Activated T-cell treated with anti-CD3 and anti-CD28 coated beads, Interleukin-2, amount 50 U/mL, for 24 hours (primary cell): ENCODE measurements at regions not wholly inside any gene's neighbourhood (a gene's known extent, or its start where the extent isn't known, plus 50 kb on each side); places are given as distances from the start of the nearest gene placed in this dataset.

ENCODE experiments used
- DNase-seq: peaks from one replicate; pipeline ENCODE4 v3.0.0-alpha.2; 2020
- H3K27ac Mint-ChIP-seq: 2 replicates; pipeline ENCODE4 v1.8.0; 2020; ENCODE audit warnings: mild to moderate bottlenecking, mixed read lengths
- H3K27me3 Mint-ChIP-seq: 2 replicates; pipeline ENCODE4 v1.8.0; 2020; ENCODE audit warnings: mixed read lengths
- H3K36me3 Mint-ChIP-seq: 2 replicates; pipeline ENCODE4 v1.8.0; 2020; ENCODE audit warnings: low read depth, mixed read lengths
- H3K4me1 Mint-ChIP-seq: 2 replicates; pipeline ENCODE4 v1.8.0; 2020; ENCODE audit warnings: low read depth, mixed read lengths
- H3K4me3 Mint-ChIP-seq: 2 replicates; pipeline ENCODE4 v1.8.0; 2020; ENCODE audit warnings: mild to moderate bottlenecking, moderate library complexity, mixed read lengths
- H3K9me3 Mint-ChIP-seq: 2 replicates; pipeline ENCODE4 v1.8.0; 2020; ENCODE audit warnings: mixed read lengths

GRCh38 chr10:78980815-78981214 is 88.0 kb upstream of the ZMIZ1 start:
- Mint-ChIP-seq H3K27ac (no peak overlapping the region), H3K36me3 (no peaks in the 10 kb centered on the region), H3K4me1 (peaks cover 18% of the 10 kb centered on the region), H3K27me3 (no peaks in the 10 kb centered on the region), H3K4me3 (no peak overlapping the region), H3K9me3 (no peaks in the 10 kb centered on the region)
- no peak for DNase-seq

GRCh38 chr10:78981257-78981969 is 87.4 kb upstream of the ZMIZ1 start:
- Mint-ChIP-seq H3K27me3 (no peaks in the 10 kb centered on the region), H3K4me3 (no peak overlapping the region), H3K36me3 (no peaks in the 10 kb centered on the region), H3K9me3 (no peaks in the 10 kb centered on the region), H3K4me1 (peaks cover 15% of the 10 kb centered on the region), H3K27ac (no peak overlapping the region)
- DNase-seq = no peak

GRCh38 chr10:78981970-78982281 is 86.8 kb upstream of the ZMIZ1 start:
- Mint-ChIP-seq H3K9me3 (no peaks in the 10 kb centered on the region), H3K27ac (no peak overlapping the region), H3K4me3 (no peak overlapping the region), H3K36me3 (no peaks in the 10 kb centered on the region), H3K27me3 (no peaks in the 10 kb centered on the region), H3K4me1 (peaks cover 15% of the 10 kb centered on the region)
- no peak for DNase-seq

- Mint-ChIP-seq H3K4me3 (no peak overlapping the region), H3K27ac (no peak overlapping the region), H3K9me3 (no peaks in the 10 kb centered on the region), H3K4me1 (peaks cover 13% of the 10 kb centered on the region), H3K36me3 (no peaks in the 10 kb centered on the region), H3K27me3 (no peaks in the 10 kb centered on the region)
- DNase-seq = no peak
Measured at GRCh38 chr10:78982726-78983125, 86.0 kb upstream of the ZMIZ1 start.

GRCh38 chr10:78983608-78984007 is 85.2 kb upstream of the ZMIZ1 start:
- no peaks in the 10 kb centered on the region for H3K27me3 Mint-ChIP-seq
- no peak overlapping the region for H3K27ac Mint-ChIP-seq
- no peak for DNase-seq
- H3K4me3 Mint-ChIP-seq = no peak overlapping the region
- no peaks in the 10 kb centered on the region for H3K9me3 Mint-ChIP-seq
- no peaks in the 10 kb centered on the region for H3K36me3 Mint-ChIP-seq
- H3K4me1 Mint-ChIP-seq = peaks cover 7% of the 10 kb centered on the region

DNA sequence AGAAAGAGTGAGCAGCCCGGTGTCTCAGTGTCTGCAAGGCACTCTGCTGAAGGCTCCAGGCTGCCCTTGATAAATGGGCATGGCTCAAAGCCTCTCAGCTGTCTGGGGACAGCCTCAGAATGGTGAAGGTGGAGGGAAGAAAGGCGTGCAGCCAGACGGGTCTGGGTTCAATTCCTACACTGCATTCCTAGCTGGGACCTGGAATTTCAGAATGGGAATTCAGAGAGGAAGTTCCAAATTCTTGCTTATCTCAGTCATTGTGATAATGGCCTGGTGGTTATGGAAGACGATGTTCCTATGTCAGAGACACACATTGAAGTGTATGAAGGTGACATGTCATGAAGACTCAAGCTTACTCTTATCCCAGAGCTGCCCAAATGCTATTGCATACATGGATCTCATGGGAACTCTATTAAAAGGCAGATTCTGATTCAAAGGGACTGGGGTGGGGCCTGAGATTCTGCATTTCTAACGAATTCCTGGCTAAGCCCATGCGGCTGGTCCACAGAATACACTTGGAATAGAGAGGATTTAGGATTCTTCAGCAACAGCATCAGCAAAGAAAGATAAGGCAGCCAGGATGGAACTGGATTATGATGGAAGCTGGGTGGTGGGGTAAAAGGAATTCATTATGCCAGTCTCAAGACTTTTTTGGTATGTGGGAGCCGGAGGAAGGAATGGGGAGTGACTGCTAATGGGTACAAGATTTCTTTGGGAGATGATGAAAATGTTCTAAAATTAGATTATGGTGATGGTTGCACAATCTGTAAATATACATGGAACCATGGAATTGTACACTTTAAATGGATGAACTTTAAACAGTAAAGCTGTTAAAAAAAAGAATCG is 82.6 kb upstream of the ZMIZ1 start:
- H3K27ac Mint-ChIP-seq = no peak overlapping the region
- no peak for DNase-seq
- no peak overlapping the region for H3K4me3 Mint-ChIP-seq
- no peaks in the 10 kb centered on the region for H3K27me3 Mint-ChIP-seq
- peaks cover 16% of the 10 kb centered on the region for H3K4me1 Mint-ChIP-seq
- no peaks in the 10 kb centered on the region for H3K9me3 Mint-ChIP-seq
- no peaks in the 10 kb centered on the region for H3K36me3 Mint-ChIP-seq

DNA sequence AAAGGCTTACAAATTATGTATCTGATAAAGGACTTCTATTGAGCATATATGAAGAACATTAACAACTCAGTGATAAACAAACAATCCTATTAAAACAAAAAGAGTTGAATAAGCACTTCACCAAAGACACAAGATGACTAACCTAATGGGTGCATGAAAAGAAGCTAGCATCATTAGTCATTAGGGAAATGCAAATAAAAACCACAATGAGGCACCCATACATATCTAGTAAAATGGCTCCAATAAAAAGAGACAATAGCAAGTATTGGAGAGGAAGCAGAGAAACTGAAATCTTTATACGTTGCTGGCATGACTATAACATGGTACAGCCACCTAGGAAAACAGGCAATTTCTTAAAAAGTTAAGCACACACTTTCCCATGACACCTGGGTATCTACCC is 77.6 kb upstream of the ZMIZ1 start:
- no peak overlapping the region for H3K27ac Mint-ChIP-seq
- DNase-seq = no peak
- H3K4me1 Mint-ChIP-seq = peaks cover 26% of the 10 kb centered on the region
- no peaks in the 10 kb centered on the region for H3K36me3 Mint-ChIP-seq
- H3K9me3 Mint-ChIP-seq = no peaks in the 10 kb centered on the region
- no peak overlapping the region for H3K4me3 Mint-ChIP-seq
- no peaks in the 10 kb centered on the region for H3K27me3 Mint-ChIP-seq

DNA sequence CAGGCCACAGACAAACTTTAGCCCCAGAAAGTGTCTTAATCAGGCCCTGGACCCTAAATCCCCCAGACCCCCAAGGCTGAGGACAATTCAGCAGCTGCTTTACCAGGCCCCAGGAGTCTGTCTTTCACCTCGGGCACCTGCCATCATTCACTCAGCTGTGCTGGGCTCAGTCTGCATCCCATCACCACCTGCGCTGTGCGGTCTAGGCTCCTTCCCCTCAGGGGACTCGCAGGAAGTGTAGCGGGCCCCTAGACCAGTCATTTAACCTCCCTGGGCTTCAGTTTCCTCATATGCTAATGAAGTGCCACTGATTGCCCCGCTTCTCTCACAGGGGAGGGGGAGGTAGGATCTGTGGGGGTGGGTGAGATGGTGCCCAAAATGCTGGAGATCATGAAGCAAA is 76.4 kb upstream of the ZMIZ1 start:
- no peak for DNase-seq
- Mint-ChIP-seq H3K4me3 (no peak overlapping the region), H3K9me3 (no peaks in the 10 kb centered on the region), H3K4me1 (peaks cover 26% of the 10 kb centered on the region), H3K36me3 (no peaks in the 10 kb centered on the region), H3K27ac (no peak overlapping the region), H3K27me3 (no peaks in the 10 kb centered on the region)

DNA sequence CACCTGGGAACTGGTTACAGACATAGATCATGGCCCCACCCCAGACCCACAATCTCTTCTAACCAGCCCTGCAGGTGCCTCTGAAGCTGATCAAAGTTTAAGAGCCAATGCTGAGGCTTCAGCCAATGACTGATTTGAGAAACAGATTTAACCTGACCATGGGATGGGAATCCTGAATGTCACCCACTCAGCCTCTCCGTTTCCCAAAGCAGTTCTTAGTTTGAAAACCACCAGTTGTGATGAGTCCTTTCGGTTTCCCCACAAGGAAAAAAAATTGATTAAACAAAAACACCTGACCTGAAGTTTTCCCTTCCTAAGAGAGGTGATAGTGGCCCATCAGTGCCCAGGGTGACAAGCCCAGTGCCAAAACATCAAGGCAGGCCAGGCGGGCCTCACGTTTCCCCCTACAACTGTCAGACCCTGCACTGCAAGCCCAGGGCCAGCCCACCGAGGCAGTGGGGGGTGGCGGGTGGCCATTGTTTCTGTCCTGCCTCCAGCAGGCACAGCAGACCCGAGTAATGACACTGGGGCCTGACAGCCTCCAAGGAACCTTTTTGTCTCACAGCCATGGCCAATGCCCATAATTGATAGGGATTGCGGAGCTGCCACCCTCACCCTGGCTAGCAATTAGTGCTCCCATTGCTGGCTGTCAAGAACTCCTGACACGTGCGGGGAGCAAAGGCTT is 75.4 kb upstream of the ZMIZ1 start:
- H3K27ac Mint-ChIP-seq = no peak overlapping the region
- no peaks in the 10 kb centered on the region for H3K36me3 Mint-ChIP-seq
- peaks cover 26% of the 10 kb centered on the region for H3K4me1 Mint-ChIP-seq
- H3K27me3 Mint-ChIP-seq = no peaks in the 10 kb centered on the region
- H3K9me3 Mint-ChIP-seq = no peaks in the 10 kb centered on the region
- no peak for DNase-seq
- H3K4me3 Mint-ChIP-seq = no peak overlapping the region

DNA sequence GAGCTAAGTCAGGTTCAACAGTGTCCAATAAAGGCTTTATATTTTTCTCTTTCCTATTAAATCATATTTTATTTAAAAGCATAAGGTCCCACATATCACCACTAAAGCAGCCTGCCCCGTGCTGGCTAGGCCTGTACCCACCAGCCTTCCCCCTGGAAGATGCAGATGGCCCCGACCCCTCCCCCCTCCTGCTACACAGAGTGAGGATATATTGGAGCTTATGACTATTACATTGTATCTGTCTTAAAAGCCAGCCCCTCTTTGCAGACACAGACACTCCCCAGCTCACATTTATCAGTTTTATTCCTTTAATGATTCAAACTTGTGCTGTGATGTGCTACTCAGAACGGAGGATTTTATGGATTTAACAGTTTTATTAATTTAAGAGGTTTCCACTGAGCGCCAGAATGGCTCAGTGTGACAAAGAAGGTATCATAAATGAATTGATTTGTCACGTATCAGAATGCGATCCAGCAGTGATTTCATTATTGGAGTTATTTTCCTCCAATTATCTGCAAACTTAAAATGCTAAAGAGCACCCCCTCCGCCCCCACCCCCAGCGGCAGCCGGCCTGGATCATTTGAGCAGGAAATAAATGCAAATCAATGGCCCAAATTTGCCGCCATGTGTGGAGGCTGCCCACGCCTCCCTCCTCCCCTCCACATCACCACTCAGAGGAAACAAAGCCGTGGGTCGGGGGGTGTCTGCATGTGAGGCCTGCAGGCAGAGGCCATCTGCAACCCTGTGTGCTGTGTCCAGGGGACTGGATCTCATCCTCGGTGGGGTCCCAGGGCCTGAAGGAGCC is 72.6 kb upstream of the ZMIZ1 start:
- no peaks in the 10 kb centered on the region for H3K9me3 Mint-ChIP-seq
- H3K4me3 Mint-ChIP-seq = no peak overlapping the region

DNA sequence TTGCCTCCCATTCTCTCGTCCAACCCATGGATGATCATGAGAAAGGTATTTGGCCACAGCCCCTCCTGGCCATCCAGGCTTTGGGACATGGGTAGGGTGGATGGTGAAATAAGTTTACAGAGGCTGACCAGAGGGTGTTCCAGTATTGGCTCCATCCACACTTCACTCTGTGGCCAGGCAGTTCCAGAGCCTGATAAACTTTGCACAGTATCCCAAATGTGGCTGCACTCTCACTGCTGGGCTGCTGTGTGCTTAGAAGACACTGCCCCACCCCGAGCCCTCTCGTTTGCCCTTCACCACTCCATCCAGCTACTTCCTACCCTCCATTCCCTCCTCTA is 72.0 kb upstream of the ZMIZ1 start:
- Mint-ChIP-seq H3K27me3 (no peaks in the 10 kb centered on the region), H3K4me1 (peaks cover 13% of the 10 kb centered on the region), H3K9me3 (no peaks in the 10 kb centered on the region), H3K4me3 (no peak overlapping the region), H3K27ac (no peak overlapping the region), H3K36me3 (no peaks in the 10 kb centered on the region)
- no peak for DNase-seq

More for the DNA sequence above, 72.6 kb upstream of the ZMIZ1 start:
- Mint-ChIP-seq H3K27me3 (no peaks in the 10 kb centered on the region), H3K27ac (no peak overlapping the region), H3K4me1 (peaks cover 16% of the 10 kb centered on the region), H3K36me3 (no peaks in the 10 kb centered on the region)
- DNase-seq = no peak

GRCh38 chr10:78997635-78998618 is 70.8 kb upstream of the ZMIZ1 start:
- Mint-ChIP-seq H3K36me3 (no peaks in the 10 kb centered on the region), H3K27me3 (no peaks in the 10 kb centered on the region), H3K9me3 (no peaks in the 10 kb centered on the region), H3K4me3 (no peak overlapping the region), H3K4me1 (peaks cover 4% of the 10 kb centered on the region), H3K27ac (no peak overlapping the region)
- no peak for DNase-seq

DNA sequence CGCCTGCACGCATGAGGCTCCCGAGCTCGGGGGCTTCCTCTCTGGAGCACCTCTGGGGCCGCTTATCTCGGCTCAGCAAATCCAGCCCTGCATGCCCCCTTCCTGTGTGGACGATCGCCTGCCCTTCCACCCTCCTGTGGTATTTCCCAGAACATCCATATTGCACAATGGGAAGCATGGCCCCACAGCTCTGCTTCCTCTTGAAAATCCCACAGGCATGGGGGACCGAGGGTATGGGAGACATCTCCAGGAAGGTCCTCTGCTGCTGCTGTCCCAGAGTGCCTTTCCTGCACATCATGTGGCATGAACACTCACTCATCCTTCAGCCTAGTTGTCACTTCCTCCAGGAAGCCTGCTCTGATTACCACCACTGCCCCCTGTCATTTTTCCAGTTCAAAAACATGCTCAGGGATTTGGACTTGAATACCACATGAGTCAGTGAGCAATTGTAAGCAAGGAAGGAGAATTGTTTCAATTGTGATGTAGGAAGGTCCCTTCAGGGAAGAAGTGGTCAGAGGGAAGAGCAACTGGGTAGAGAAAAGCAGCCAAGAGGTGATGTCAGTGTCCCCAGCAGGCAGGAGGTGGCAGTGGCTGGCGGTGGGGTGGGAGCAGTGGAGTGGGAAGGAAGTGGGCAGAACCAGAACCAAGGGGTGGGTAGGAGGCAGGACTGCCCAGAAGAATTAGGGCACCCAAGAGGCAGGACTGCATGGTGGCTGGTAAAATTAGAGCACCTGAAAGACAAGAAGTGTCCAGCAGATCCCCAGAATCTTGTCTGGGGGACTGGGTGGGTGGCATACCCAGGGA is 67.5 kb upstream of the ZMIZ1 start:
- H3K4me3 Mint-ChIP-seq = no peak overlapping the region
- H3K9me3 Mint-ChIP-seq = no peaks in the 10 kb centered on the region
- H3K27me3 Mint-ChIP-seq = no peaks in the 10 kb centered on the region
- peaks cover 3% of the 10 kb centered on the region for H3K4me1 Mint-ChIP-seq
- DNase-seq = no peak
- H3K27ac Mint-ChIP-seq = no peak overlapping the region
- no peaks in the 10 kb centered on the region for H3K36me3 Mint-ChIP-seq
